Lung (tissue), 11 donors: ENCODE measurements at regions not wholly inside any gene's neighbourhood (a gene's known extent, or its start where the extent isn't known, plus 50 kb on each side); places are given as distances from the start of the nearest gene placed in this dataset.

Experiments used
- ATAC-seq: fragments of 200-7000 bp; cut with Tn5 transposase; one replicate; pipeline ENCODE4 v1.9.1; 2020; ENCODE audit warnings: moderate number of reproducible peaks; ENCODE audit not compliant: insufficient read depth, low FRiP score
- DNase-seq, 3 donors: peaks; one replicate each; pipeline ENCODE4 v3.0.0-alpha.2; 2013 to 2017
- H3K27ac ChIP-seq, 2 donors: one replicate each; pipeline ENCODE4 v1.5.1; 2013; ENCODE audit warnings: mild to moderate bottlenecking in 2 of 2, moderate library complexity in 2 of 2, control low read depth in 1 of 2, inconsistent platforms in 1 of 2, low read depth in 1 of 2, low read length in 1 of 2
- H3K27me3 ChIP-seq, 3 donors: one replicate each; pipeline ENCODE4 v1.5.1; 2013; ENCODE audit warnings: low read length in 2 of 3; ENCODE audit not compliant: control insufficient read depth in 3 of 3, insufficient read depth in 3 of 3
- H3K36me3 ChIP-seq, 4 donors: one replicate each; pipeline ENCODE4 v1.5.1; 2013; ENCODE audit warnings: low read length in 4 of 4, mild to moderate bottlenecking in 1 of 4, moderate library complexity in 1 of 4; ENCODE audit not compliant: control insufficient read depth in 4 of 4, insufficient read depth in 4 of 4
- H3K4me1 ChIP-seq, 5 donors: one replicate each; pipeline ENCODE4 v1.5.1; 2013; ENCODE audit warnings: low read length in 5 of 5, mild to moderate bottlenecking in 2 of 5, moderate library complexity in 1 of 5; ENCODE audit not compliant: control insufficient read depth in 5 of 5, insufficient read depth in 5 of 5
- H3K4me3 ChIP-seq: one replicate; pipeline ENCODE4 v1.5.1; 2013; ENCODE audit warnings: mild to moderate bottlenecking, control low read depth, moderate library complexity
- H3K9ac ChIP-seq, 2 donors: one replicate each; pipeline ENCODE4 v1.5.1; 2013; ENCODE audit warnings: low read length in 2 of 2, control low read depth in 1 of 2; ENCODE audit not compliant: insufficient read depth in 1 of 2
- H3K9me3 ChIP-seq, 4 donors: one replicate each; pipeline ENCODE4 v1.5.1; 2013; ENCODE audit warnings: low read length in 3 of 4, mild to moderate bottlenecking in 1 of 4, moderate library complexity in 1 of 4; ENCODE audit not compliant: control insufficient read depth in 4 of 4, insufficient read depth in 3 of 4
- WGBS, 2 donors: extraction: QIAGEN DNeasy Blood & Tissue Kit; methylation state at CpG; one replicate each; pipeline ENCODE4 v1.1.7; 2013; 5-methylcytosine and 5-hydroxymethylcytosine counted together
- TF ChIP-seq, protein P1 (sequence below): IDR thresholded peaks from 2 replicates; pipeline ENCODE4 v1.5.1; 2012; ENCODE audit warnings: mild to moderate bottlenecking; ENCODE audit errors: control extremely low read depth, extremely low read depth
- donor health status: control.
- donor health status: control.
- donor health status: Bipolar disorder and iron deficiency.
- donor health status: healthy.
- donor health status: DM: yes; HTN: yes; CAD: no.

GRCh38 chr10:64394744-64395143 is 873.5 kb downstream of the REEP3 start:
- Histone ChIP-seq H3K4me3 (no peak overlapping the region), H3K36me3 (no peaks in the 10 kb centered on the region), H3K9ac (no peak overlapping the region), H3K27me3 (no peaks in the 10 kb centered on the region), H3K4me1 (no peaks in the 10 kb centered on the region), H3K9me3 (no peaks in the 10 kb centered on the region), H3K27ac (no peak overlapping the region)
- TF ChIP-seq, protein P1, sequence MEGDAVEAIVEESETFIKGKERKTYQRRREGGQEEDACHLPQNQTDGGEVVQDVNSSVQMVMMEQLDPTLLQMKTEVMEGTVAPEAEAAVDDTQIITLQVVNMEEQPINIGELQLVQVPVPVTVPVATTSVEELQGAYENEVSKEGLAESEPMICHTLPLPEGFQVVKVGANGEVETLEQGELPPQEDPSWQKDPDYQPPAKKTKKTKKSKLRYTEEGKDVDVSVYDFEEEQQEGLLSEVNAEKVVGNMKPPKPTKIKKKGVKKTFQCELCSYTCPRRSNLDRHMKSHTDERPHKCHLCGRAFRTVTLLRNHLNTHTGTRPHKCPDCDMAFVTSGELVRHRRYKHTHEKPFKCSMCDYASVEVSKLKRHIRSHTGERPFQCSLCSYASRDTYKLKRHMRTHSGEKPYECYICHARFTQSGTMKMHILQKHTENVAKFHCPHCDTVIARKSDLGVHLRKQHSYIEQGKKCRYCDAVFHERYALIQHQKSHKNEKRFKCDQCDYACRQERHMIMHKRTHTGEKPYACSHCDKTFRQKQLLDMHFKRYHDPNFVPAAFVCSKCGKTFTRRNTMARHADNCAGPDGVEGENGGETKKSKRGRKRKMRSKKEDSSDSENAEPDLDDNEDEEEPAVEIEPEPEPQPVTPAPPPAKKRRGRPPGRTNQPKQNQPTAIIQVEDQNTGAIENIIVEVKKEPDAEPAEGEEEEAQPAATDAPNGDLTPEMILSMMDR: no peak
- no peak for DNase-seq
- 81 to 87% methylated on average over 1 of the region's 1 CpG for WGBS, 2 donors
- ATAC-seq: no peak

DNA sequence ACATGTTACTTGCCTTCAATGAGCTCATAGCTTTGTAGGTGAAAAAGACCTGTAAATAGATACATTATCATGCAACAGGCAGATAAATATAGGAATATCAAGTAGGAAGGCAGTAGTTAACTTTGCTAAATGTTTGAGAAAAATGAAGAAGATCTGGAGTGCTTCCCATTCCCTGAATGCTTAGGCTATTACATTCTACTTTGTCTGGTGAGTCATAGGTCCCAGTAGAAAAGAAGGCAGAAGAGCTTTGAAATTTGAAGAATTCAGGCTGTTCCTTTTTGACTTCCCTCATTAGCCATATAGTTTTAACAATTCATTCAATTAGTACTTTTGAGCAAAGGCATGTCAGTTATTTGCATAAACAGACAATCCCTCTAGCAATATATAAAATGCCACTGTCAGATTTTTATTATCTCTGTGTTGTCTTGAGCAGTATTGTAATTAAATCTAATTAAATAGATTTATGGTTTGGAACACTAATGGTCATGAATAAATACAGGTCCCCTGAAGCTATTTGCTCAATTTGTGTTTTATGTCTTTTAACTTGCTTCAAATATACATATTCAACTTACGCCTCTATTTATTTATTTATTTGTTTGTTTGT is 875.0 kb downstream of the REEP3 start:
- Histone ChIP-seq H3K36me3 (no peaks in the 10 kb centered on the region), H3K9me3 (no peaks in the 10 kb centered on the region), H3K4me3 (no peak overlapping the region), H3K27me3 (no peaks in the 10 kb centered on the region), H3K9ac (no peak overlapping the region), H3K4me1 (no peaks in the 10 kb centered on the region), H3K27ac (no peak overlapping the region)
- ATAC-seq (no peak), DNase-seq (no peak)
- WGBS, 2 donors: 89 to 90% methylated on average over 1 of the region's 1 CpG
- TF ChIP-seq, protein P1: no peak

DNA sequence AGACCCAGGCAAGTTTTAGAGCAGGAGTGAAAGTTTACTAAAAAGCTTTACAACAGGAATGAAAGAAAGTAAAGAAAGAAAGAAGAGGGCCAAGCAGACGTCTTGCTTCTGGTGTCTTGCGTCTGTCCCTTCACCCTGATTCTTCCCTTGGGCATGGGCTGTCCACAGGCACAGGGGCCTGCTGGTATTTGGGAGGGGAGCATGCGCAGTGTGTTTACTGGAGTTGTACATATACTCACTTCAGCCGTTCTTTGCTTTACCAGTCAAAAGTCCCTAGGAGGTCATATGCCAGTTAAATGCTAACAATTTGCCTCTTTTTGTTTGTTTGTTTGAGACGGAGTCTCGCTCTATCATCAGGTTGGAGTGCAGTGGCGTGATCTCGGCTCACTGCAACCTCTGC is 875.9 kb downstream of the REEP3 start:
- Histone ChIP-seq H3K36me3 (no peaks in the 10 kb centered on the region), H3K9me3 (no peaks in the 10 kb centered on the region), H3K9ac (no peak overlapping the region), H3K4me3 (no peak overlapping the region), H3K4me1 (no peaks in the 10 kb centered on the region), H3K27me3 (no peaks in the 10 kb centered on the region), H3K27ac (no peak overlapping the region)
- ATAC-seq (no peak), DNase-seq (no peak)
- TF ChIP-seq, protein P1: no peak
- WGBS, 2 donors: 92 to 93% methylated on average over 8 of the region's 8 CpGs
